ENCODE measurements at regions not wholly inside any gene's neighbourhood (a gene's known extent, or its start where the extent isn't known, plus 50 kb on each side); places are given as distances from the start of the nearest gene placed in this dataset.
"Not testable (repeated sequence)": the region's sequence is repeated elsewhere in the genome, so short reads cannot be mapped to it uniquely, and the experiment has no call there.

DNA sequence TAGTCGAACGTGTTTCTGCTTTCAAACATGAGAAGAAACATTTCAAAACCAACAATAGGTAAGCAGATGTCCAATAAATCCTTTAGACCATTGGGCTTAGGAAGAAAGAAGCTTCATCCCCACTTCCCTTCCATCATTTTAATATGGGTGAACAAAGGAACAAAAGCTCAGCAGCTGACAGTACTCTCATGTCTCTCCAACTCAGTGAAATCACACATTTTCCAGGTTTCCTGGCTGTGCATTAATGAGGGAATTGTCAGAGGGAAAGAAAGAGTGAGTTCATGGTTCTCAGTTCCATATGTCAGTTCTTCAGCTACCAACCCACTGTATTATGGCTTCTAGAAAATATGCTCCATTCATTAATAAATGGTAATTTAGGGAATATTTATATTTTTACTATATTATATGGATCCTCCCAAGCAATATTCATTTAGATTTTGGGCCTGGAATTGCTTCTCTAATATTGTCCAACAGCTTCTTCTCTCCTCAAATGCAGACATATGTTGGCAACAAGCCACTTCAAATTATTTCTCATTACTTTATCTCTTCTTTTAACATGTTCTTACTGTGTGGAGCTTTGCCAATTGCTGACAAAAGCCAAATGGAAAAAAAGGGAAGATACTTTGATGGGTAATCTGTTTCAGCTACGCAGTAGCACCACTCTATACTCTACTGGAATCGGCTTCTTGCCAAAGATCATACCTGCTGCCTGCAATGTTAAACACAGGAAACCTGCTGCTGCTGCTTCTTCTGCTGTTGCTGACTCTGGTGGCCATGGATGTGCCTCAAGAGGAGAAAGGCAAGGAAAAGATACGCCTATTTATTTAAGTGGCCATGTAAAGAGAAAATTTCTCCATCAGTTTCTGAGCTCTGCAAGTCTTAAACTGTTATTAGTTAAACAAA, 1757.6 kb downstream of the ARAP2 start:
- DNase-seq, result peak; percentile 59

DNA sequence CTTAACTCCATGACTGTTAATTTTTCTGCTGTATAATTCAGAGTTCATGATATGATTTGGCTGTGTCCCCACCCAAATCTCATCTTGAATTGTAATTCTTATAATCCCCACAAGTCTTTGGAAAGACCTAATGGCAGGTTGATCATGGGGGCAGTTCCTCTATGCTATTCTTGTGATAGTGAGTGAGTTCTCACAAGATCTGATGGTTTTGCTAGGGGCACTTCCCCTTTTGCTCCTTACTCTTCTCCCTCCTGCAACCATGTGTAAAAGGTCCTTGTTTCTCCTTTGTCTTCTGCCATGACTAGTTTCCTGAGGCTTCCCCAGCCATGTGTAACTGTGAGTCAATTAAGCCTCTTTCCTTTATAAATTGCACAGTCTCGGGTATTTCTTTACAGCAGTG, 1751.9 kb downstream of the ARAP2 start:
- DNase-seq, result no peak

DNA sequence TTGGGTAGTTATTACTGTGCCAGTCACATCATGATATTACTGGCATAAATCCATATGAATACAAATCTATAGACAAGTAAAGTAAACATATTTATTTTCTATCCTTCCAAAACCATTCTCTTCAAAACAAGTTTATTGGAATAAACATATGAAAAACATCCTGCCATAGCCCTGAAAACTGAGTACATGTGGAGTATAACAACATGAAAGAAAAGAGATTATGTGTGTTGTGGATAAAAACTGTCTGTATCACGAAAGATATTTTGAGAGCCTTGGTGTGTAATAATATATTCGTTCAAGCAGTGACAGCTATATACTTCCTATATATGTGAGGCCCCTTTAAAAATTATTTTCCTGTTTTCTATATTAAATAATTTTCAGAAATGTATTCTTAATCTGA, 1742.2 kb downstream of the ARAP2 start:
- DNase-seq, result no peak

DNA sequence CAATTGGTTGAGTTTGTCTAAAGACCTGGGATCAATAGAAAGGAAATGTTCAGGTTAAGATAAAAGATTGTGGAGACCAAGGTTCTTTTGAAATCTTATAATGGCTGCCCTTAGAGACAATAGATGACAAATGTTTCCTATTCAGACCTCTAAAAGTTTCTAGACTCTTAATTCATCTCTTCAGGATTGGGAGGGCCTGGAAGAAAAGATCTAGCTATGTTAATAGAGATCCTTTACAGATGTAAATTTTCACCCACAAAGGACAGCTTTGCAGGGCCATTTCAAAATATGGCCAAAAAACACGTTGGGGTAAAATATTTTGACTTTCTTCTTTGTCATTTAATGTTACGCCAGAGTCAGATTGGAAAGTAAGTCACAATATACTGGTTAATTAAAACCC, 1739.6 kb downstream of the ARAP2 start:
- DNase-seq, result not testable (repeated sequence)

DNA sequence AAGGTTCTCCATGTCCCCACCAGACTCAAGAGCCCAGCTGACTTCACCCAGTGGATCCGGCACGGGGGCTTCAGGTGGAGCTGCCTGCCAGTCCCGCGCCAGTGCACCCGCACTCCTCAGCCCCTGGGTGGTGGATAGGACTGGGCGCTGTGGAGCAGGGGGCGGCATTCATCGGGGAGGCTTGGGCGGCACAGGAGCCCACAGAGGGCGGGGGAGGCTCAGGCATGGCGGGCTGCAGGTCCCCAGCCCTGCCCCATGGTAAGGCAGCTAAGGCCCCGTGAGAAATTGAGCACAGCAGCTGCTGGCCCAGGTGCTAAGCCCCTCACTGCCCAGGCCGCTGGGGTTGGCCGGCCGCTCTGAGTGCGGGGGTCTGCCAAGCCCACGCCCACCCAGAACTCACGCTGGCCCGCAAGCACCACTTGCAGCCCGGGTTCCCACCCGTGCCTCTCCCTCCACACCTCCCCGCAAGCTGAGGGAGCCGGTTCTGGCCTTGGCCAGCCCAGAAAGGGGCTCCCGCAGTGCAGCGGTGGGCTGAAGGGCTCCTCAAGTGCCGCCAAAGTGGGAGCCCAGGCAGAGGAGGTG, 1737.7 kb downstream of the ARAP2 start:
- not testable (repeated sequence) for DNase-seq

DNA sequence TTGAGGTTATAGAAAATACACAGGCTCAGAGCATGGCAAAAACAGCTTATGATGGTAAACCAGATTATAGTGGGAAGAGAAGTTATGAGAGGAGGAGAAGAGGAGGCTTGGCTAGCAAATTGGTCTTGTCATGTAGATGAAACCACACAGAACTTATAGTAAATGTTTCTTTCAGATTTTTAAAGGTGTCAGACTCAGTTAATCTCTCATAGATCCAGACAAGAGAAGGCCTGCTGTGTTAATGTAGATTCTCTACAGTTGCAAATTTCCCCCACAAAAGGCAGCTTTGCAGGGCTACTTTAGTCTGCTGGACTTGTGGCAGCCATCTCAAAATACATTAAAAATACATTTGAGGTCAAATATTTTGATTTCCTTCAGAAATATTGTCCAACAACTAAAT, 1731.7 kb downstream of the ARAP2 start:
- DNase-seq, result no peak

DNA sequence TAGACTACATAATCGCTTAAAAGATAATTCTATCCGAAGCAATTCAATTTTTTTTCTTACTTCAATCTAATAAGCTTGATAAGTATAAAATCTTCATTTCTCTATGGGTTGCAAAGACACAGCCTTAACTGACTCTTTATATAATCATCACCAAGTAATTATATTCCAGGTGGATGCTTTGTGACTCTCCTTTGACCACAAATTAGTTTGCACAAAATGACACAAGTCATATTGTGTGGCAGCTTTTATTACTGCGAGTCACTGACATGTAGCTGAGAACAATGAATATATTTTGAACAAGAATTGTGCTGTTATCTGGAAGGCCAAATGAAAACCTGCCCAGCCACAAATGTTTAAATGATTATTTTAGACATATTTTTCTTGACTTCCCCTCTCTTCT, 1727.8 kb downstream of the ARAP2 start:
- DNase-seq, result no peak

DNA sequence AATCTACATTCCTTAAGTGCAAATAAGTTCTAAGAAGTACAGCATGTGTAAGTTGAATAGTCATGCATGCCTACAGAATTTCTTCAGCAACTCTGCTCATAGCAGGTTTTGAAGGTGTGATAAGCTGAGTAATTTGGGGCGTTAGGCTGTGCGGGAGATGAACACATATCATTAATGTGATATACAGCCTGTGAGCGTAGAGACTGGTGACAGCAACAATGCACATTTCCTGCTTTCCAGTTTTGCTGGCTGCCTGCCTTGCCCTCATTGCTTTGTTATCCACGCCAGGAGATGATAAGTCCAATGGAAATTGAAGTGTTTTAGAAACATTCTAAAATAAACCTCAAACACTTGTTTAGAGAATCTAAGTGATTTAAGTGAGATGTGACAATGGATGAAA, 1709.4 kb downstream of the ARAP2 start:
- DNase-seq, result no peak

DNA sequence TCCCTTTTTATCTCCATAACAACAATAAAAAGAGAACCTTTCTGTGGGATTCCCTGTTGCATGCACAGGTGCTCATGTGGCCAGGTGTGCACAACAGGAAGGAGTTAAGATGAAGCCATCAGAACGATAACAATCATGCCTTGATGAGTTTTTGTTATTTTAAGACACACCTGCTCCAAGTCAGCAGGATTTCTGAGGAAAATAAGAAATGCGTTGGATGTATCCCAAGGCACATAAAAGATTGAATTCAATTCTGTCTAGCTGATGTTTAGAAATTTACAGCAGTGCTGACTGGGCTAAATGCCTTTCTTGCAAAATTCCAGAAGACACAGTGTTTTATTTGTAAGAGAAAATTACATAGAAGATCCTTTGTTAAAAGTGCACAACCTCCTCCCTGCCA, 1678.2 kb downstream of the ARAP2 start:
- DNase-seq, result no peak

DNA sequence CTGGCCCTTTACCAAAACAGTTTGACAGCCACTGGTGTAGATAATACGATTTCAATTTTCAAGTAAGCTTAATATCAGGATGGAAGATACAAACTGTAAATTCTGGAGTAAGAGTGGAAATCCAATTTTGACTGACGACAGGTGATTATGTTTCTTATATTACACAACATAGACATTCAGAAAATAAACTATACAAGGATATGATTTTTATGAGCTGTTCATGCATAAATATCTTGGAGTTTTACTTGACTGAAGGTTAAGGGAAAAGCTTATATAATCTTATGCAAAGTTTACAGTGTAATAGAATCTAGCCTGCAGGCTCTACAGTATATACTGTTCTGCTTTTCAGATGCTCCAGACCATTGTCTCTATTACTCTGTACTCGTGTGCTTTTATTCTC, 1672.3 kb downstream of the ARAP2 start:
- no peak for DNase-seq

DNA sequence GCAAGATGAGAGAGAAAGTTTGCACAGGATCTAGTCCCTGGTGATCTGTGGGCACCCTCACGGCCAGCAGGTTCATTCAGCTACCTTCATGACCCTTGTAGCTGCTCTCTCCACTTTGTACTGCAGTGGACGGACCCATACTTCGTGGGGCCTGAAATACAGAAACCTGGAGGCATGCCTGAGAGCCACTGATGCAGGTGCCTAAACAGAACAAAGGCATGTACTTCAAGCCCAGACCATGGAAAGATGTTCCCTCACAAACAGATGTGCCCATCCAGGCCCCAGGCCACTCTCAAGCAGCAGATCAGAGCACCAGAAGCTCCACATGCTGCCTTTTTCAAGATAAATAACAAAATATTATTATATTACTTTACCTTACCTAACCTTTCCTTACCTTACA, 1629.0 kb downstream of the ARAP2 start:
- DNase-seq, result no peak

DNA sequence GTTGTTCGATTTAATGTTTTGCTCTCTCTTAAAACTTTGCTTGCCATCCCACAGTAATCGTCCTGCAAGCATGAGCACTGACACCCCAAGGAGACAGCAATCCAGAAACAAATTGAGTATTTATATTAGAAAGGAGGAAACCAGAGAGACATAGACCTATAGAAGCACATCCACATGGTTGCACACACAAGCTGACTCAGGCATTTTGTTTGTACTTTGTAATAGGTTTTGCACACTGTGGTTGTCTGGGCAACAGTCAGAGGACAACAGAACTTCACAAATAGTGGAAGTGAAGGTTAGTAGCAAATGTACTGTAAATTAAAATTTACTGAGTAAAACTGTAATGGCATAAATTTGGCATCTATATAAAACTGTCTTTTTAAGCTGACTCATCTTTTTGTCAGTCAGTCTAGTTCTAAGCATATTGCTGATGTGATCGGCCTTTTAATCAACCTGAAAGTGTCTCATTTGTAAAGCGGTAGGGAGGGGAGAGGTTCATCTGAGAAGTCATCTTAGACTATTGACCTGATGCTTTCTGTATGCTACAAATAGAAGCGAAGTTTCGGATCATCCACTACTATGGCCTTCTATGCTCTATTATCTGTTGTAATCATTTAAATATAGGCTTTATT, 1624.7 kb downstream of the ARAP2 start:
- no peak for DNase-seq

DNA sequence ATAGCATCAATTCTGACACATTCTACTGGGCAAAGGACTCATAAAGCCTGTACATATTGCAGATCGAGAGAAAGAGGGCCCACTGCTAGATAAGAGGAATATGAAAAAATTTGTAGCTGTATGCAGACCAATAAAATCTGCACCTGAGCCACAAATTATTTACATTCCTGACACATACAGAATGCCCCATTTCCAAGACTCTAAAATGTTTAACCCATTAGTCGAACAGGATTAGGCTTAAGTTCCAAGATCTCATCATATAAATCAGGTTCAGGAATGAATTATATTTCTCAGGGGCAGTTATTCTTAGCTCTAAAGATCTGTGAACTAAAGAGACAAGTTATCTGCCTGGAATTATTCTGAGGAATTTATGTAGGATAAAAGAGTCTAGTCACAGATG, 1615.8 kb downstream of the ARAP2 start:
- no peak for DNase-seq

DNA sequence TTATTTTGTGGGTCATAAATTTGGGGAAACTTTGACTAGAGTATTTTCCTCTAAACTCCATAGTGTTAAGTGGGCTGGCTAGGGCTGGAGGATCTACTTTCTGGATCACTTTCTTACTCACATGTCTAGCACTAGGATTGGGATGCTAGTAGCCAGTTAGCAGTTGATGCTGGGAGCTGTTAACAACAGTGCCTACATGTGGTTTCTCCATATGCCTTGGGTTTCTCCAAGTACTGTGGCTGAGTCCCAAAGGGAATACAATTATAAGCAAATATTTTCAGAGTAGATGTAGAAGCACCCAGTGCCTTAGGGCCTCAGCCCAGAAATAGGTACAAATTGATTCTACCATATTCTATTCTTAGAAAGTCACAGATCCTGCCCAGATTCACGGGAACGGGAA, 1614.9 kb downstream of the ARAP2 start:
- DNase-seq, result no peak

DNA sequence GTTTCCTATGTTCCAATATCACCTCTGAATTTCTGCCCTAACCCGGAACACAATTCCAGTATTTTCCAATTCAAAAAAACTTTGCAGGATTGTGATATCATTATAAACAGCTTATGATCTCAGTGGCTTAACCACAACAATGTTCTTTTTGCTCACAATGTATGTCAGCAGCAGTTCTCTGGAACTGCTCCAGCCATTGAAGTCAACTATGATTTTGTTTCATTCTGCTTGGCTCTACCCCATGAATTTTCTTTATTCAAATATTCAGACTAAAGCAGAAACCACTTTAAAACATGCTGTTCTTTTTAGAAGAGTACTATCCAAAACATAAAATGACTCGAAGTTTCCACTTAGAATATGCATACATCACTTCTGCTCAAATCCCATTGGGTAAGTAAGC, 1611.1 kb downstream of the ARAP2 start:
- no peak for DNase-seq

DNA sequence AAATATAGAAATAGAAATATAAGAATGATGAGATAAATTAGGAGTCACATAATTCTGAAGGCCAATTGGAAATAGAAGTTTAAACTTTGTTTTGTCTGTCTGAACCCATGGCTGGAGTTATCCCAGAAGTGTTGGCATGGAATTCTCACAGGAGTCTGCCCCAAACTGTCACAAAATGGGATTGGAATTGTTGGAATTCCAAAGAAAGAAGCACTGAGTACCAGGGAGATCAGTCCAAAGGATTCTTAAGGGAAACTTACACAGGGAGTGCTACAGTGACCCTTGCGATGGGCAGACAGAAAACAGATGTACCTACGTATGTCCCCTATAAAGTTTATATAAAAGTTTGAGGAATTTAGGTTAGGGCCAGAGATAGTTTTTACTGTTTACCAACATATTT, 1607.7 kb downstream of the ARAP2 start:
- DNase-seq, result no peak

DNA sequence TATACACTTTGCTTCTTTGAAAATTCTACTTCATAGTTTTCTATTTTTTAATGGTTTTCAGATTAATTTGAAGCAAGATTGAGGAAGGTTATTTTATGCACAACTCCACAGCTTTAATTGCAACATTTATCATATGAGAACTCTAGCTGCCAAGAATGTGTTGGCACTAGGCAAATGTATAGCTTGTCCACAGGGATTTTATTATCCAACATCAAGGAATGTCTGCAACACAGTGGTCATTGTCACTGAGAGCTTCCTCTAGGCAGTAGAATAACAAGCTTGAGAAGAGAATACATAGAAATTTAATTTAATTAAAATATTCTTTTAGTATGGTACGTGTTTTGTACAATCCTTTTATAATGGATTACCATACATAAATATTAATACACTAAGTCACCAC, 1600.8 kb downstream of the ARAP2 start:
- peak; percentile 48 for DNase-seq

DNA sequence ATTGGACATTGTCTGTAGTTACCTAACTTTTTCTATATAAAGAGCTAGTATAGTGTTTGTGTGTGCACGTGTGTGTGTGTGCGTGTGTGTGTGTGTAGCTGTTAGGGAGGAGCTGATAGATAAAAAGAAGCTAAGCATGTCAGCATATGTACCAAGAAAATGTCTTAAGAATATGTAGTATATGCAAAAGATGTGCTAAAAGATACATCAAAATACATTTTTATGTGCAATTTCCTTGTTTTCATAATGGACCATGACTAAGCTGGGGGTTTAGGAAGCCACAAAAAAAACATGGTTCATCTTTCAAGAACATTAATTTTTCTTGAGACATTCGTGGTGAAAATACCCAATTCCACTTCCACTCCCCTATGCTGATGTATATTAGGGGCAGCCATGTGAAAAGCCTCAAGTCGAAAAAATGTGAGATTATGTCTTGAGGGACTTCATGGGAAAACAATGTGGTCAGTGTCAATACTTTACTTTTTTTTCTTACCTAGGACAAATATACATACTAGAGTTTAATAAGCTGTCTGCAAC, 1599.7 kb downstream of the ARAP2 start:
- DNase-seq, result no peak

DNA sequence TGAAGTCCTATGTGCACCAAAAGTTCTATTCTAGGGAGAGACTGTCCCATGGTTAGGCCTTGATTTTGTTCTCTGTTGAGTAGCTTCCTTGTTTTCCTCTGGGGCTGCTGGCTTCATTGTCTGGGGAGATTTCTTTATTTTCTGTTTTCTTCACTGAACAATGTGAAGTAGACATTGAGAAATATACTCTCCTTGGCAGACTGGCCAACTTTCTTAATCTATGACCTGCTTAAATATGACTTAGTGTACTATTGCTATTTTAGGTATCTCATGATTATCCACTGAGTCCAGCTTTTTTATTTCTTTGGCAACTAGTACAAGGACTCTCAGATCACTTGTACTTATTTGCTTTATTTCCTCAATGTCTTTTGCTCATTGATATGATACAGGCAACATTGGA, 1594.6 kb downstream of the ARAP2 start:
- DNase-seq, result no peak

DNA sequence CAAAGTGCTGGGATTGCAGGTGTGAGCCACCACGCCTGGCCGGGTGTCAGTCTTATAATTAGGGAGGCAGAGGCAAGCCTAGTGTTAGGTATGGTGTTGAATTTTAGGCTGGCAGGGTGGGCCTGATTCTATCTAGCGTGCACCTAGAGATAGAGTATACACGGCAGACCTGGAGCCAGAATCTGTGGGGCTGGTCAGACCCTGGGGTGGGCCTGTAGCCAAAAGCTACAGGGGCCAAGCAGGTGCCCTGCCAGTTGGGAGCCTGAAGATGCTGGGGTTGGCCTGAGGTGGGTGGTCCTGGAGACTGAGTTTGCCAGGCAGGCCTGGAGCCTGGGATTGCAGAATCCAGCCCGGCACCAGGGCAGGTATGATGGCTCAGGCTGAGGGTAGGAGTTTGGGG, 1580.3 kb downstream of the ARAP2 start:
- DNase-seq, result no peak

DNA sequence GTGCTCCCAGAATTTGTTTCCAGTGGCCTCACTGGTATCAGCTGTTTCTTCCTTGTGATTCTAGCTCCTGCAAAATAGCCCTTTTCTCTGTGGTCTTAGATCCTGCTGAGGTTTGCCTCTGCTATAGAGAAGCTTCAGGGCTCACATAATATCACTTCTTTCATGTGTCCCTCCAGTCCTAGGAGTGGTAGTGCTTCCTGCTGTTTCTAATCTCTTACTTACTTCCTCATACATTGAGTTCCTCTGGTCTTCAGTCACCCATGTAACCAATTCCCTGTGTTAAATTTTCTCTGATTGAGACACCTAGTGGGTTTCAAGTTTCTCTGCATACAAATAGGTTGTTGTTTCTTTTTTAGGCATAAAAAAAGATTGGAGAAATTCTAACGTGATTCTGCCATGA, 1567.9 kb downstream of the ARAP2 start:
- no peak for DNase-seq

DNA sequence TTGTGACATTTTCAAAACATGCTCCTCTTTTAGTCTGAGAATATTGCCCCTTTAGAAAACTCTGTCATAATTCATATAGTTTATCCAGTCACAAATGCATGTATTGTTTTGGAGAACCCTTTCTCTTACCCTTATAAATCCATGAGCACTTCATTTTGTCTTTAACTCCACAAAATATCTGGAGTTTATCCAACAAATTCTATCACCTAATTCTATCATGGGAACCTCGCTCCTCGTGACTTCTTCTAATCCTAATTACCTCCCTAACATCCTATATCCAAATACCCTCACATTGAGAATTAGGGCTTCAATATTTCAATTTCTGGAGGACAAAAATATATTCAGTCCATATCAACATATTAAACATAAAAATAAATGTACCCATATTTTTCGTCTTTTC, 1565.9 kb downstream of the ARAP2 start:
- DNase-seq, result no peak

DNA sequence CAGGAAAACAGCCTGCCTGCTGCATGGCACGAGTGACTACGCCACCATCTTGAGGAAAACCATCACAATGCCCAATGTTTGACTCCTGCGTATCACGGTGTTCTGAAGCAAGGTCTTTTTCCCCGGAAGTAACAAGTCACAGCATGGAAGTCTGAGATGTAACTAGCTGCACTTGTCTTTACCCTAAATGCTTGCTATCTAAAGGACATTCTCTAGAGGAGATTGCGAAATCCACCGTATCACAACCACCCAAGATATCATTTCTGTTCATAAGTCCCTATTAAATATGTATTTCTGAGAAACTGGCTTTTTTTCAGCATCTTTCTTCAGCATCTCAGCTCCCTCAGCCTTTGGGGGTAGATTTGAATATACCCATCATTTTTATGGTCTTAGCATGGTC, 1565.1 kb downstream of the ARAP2 start:
- DNase-seq, result no peak

DNA sequence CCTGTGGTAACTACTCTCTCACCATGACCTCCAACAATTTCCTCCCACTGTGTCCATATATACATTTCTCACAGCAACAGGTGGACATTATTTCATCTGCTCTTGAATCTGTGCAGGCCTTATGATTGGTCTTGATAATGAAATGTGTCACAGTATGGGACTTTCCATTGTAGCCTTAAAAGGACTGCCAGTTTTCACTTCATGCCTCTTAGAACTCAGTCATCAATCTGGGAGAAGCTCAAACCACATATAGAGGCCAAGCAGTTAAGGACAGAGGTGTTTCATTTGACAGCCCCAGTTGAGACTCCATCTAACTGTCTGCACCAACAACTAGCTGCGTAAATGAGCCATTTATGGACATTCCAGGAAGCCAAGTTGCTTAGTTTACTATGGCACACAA, 1534.8 kb downstream of the ARAP2 start:
- no peak for DNase-seq

Measured in NCI-H446 treated with DMSO at 0.1 percent for 48 hours (cell line).